Vagina (tissue), 2 donors: ENCODE measurements at regions not wholly inside any gene's neighbourhood (a gene's known extent, or its start where the extent isn't known, plus 50 kb on each side); places are given as distances from the start of the nearest gene placed in this dataset.

ENCODE experiments used
- POLR2A ChIP-seq, 2 donors: fragments of 450-650 bp; IDR thresholded peaks; one replicate each; pipeline ENCODE4 v1.6.1; 2017; ENCODE audit warnings: antibody characterized with exemption in 2 of 2, mild to moderate bottlenecking in 2 of 2, moderate library complexity in 2 of 2
- POLR2AphosphoS5 ChIP-seq, 2 donors: sonication (generic); formaldehyde crosslinking; IDR thresholded peaks; one replicate each; pipeline ENCODE4 v1.9.0; 2017; ENCODE audit warnings: antibody characterized with exemption in 2 of 2, mild to moderate bottlenecking in 2 of 2, low read depth in 1 of 2; ENCODE audit not compliant: insufficient read depth in 1 of 2
- TF ChIP-seq, protein P1 (sequence below), 3 experiments: fragments of 450-650 bp in 2 of 3; fragments of 200-600 bp in 1 of 3; sonication (generic) in 1 of 3; IDR thresholded peaks; one replicate each; pipeline ENCODE4 v1.5.1; 2017 to 2019; ENCODE audit warnings: antibody characterized with exemption in 3 of 3, mild to moderate bottlenecking in 2 of 3, moderate library complexity in 2 of 3

GRCh38 chr12:73180734-73181133, 908.6 kb downstream of the TRHDE start:
- TF ChIP-seq, protein P1, sequence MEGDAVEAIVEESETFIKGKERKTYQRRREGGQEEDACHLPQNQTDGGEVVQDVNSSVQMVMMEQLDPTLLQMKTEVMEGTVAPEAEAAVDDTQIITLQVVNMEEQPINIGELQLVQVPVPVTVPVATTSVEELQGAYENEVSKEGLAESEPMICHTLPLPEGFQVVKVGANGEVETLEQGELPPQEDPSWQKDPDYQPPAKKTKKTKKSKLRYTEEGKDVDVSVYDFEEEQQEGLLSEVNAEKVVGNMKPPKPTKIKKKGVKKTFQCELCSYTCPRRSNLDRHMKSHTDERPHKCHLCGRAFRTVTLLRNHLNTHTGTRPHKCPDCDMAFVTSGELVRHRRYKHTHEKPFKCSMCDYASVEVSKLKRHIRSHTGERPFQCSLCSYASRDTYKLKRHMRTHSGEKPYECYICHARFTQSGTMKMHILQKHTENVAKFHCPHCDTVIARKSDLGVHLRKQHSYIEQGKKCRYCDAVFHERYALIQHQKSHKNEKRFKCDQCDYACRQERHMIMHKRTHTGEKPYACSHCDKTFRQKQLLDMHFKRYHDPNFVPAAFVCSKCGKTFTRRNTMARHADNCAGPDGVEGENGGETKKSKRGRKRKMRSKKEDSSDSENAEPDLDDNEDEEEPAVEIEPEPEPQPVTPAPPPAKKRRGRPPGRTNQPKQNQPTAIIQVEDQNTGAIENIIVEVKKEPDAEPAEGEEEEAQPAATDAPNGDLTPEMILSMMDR (IDR thresholded peaks at IDR 0.05) = no peak
- no peak for TF ChIP-seq POLR2AphosphoS5 (IDR thresholded peaks at IDR 0.05; ENCODE audit: insufficient read depth in 1 of 2, low read depth in 1 of 2)
- no peak for TF ChIP-seq POLR2A (IDR thresholded peaks at IDR 0.05)
